Astrocyte of the cerebellum (primary cell): ENCODE measurements at regions not wholly inside any gene's neighbourhood (a gene's known extent, or its start where the extent isn't known, plus 50 kb on each side); places are given as distances from the start of the nearest gene placed in this dataset.
"Not testable (repeated sequence)": the region's sequence is repeated elsewhere in the genome, so short reads cannot be mapped to it uniquely, and the experiment has no call there.

Experiments used
- DNase-seq: peaks from one replicate; pipeline ENCODE4 v3.0.0-alpha.2; 2011; ENCODE audit warnings: low read depth
- H3K4me3 ChIP-seq: 2 replicates; pipeline ENCODE4 v1.5.1; 2011; ENCODE audit warnings: mild to moderate bottlenecking, low read depth, low read length, moderate library complexity
- in situ Hi-C: cut with HindIII; loops from 2 replicates; pipeline ENCODE4 v1.10.0; 2017; ENCODE audit warnings: low sequenced_read_pairs

DNA sequence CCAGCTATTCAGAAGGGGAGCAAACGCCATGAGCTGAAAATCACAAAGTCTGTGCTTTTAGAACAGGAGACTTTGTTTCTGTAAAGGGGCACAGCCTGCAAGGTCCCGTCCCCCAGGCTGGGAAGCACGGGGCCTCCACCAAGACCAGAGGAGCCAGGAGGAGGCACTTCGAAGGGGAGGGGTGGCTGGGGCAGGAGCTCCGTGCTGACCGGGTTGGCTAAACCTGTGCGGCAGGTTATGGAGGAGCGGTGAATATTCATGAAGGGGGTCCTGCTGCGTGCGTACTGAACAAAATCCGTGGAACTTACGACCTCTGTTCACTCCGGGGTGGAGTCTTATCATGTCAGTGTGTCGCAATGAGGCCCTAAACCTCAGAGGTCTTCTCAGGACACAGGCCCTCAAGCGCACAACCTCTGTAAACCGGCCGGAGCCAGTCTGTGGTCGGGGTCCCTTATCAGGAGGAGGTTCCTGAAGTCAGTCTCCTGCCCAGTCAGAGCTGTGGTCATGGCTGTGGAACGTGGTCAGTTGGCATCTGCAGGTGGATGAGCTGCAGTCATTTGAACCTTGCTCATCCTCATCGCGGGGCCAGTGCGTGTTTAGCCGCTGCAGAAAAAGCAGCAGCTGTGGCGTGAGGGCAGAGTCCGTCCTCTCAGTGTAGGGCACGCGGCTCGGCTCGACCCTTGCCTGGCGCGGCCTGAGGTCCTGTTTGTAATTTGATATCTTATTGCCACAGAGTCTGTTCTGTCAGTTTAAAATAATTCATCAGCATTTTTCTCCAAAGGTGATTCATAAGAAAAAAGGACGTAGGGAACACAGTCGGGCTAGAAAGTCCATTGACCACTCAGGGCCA, 5507.7 kb upstream of the TPTE start:
- DNase-seq, H3K4me3 ChIP-seq, in situ Hi-C loops: not testable (repeated sequence)

DNA sequence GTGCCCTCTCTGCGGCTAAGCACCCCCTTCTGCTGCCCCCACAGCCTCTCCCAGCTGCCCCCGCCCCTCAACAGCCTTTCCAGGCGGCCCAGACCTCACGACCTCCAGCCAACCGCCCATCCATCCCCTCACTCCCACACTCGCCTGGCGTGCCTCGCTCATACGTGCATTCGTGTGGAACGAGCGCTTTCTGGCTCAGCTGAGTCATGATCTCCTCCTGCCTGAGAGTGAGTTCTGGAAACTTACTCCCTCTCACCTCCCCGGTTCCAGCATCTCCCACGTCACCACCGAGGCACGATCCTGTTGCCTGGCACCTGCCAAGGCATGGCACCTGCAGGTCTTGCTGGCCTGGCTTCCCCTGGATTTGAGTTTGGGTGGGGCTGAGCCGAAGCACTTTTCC, 5506.2 kb upstream of the TPTE start:
- DNase-seq, in situ Hi-C loops, H3K4me3 ChIP-seq: not testable (repeated sequence)

DNA sequence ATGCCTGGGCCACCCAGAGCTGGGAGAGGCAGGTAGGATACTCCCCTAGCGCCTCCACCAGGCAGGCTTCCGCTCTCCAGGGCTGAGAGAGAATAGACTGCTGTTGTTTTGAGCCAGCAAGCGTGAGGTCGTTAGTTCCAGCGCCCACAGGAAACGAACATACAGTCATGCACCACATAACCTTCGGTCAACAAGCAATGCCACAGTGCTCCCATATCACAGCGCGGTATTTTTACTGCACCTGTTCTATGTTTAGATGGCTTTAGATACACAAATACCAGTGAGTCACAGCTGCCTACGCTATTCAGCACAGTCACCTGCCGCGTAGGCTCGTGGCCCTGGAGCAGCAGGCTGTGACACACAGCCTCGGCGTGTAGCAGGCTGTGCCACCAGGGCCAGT, 5502.3 kb upstream of the TPTE start:
- H3K4me3 ChIP-seq, in situ Hi-C loops, DNase-seq: not testable (repeated sequence)

DNA sequence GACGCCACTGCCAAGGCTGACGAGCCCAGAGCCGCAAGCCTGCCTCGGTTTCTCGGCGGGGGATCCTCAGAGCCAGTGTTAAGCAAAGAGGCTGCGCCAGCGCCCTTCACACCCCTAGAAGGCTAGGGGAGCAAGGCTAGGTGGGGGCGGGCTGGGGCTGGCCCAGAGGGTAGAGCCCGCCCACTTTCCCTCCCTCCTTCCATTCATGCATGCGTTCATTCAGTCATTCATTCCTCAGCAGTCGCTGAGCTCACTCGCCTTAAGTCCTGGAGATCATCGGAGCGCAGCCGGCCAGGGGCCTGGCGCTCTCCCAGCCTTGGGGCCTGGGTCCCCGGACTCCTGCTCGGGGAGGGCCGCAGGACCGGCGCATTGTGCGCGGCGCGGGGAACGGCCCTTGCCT, 5499.6 kb upstream of the TPTE start:
- DNase-seq, H3K4me3 ChIP-seq, in situ Hi-C loops: not testable (repeated sequence)

DNA sequence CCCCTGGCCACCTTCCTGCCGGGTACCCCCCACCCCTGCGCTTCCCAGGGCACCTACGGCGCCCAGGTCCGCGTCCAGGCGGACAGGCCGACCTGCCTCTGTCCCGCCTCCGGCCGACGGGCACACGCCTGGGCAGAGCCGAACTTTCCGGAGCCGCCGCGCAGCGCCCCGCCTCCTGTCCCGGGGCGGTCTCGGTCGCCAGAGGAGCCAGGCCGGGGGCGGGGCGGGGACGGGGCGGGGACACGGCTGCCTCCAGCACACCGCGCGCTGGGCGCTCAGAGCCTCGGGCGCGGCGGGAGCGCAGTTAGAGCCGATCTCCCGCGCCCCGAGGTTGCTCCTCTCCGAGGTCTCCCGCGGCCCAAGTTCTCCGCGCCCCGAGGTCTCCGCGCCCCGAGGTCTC, 5499.1 kb upstream of the TPTE start:
- in situ Hi-C loops, DNase-seq, H3K4me3 ChIP-seq: not testable (repeated sequence)

DNA sequence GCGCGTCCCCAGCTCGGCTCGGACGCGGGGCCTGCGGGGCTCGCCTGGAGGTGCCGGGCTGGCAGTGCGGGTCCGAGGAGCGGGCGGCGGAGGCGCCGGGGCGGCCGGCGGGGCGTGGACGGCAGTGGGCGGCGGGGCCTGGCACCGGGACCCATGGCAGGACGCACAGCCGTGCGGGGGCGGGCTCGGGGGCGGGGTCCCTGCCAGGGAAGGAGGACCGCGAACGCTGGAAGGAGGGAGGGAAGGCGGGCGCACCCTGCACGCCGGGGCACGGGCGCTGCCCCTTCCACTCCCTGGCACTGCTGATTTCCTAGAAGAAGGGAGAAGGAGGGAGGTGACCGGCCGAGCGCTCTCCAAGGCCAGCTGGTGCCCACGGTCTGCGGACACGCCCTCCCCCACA, 5498.6 kb upstream of the TPTE start:
- H3K4me3 ChIP-seq, in situ Hi-C loops, DNase-seq: not testable (repeated sequence)

DNA sequence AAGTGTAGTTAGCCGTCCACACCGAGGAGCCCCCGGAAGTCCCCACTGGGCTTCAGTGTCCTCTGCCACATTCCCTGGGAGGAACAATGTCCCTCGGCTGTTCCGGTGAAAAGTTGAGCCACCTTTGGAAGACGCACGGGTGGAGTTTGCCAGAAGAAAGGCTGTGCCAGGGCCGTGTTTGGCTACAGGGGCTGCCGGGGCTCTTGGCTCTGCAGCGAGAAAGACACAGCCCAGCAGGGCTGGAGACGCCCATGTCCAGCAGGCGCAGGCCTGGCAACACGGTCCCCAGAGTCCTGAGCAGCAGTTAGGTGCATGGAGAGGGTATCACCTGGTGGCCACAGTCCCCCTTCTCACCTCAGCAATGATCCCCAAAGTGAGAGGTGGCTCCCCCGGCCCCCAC, 5486.2 kb upstream of the TPTE start:
- H3K4me3 ChIP-seq, in situ Hi-C loops, DNase-seq: not testable (repeated sequence)

DNA sequence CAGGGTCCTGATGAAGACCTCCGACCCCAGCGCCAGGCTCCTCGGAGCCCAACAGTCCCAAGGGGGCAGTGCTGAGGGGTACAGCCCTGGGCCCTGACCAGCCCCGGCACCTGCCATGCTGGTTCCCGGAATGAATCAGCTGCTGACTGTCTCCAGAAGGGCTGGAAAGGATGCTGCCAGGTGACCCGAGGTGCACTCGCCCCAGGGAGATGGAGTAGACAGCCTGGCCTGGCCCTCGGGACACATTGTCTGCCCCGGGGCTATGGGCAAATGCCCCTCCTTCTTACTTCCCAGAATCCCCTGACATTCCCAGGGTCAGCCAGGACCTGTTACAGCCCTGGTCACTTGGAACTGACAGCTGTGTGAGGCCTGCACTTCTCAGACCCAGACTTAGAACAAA, 5485.8 kb upstream of the TPTE start:
- DNase-seq, H3K4me3 ChIP-seq, in situ Hi-C loops: not testable (repeated sequence)

DNA sequence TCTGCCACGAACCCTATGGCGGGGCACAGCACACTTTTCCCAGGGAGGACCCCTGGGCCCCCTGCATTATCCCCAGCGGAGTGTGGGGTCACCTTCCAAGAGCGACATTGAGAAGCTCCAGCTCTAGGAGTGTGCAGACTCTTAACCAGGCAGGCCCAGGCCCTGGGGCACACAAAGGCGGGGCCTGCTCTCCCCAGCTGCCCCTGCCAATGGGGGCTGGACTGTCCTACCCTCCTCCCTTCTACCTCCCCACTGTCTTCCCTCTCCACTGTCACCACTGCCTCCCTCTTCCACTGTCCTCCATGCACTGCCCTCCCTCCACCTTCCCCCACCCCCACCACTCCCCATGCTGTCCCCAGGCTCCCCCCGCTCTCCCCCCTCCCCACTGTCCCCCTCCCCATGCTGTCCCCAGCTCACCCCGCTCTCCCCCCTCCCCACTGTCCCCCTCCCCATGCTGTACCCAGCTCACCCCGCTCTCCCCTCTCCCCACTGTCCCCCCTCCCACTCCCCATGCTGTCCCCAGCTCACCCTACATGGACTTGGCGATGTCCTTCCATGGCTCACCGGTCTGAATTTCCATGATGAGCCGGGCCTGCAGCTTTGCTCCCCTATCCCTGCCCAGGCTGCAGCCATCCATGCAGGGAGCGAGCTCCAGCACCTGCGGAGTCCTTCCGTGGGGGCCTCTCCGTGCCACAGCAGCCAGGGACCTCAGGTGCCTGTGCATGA, 5483.6 kb upstream of the TPTE start:
- H3K4me3 ChIP-seq, in situ Hi-C loops, DNase-seq: not testable (repeated sequence)

DNA sequence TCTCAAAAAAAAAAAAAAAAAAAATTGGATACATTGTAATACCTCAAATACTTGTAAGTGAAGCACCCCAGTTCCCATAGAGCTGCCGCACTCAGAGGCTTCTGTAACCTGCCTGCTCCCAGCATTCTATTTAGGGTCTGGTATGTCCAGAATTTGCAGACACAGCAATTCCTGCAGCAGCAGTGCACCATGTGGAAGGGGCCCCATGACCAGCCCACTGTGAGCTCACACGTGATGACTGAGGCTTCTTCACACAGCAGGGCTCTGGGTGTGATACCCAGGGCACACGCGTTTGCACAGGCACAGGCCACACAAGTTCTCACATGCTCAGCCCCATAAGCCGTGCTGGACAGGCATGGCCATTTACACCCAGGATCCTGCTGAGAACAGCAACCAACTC, 5481.5 kb upstream of the TPTE start:
- in situ Hi-C loops, DNase-seq: not testable (repeated sequence)

DNA sequence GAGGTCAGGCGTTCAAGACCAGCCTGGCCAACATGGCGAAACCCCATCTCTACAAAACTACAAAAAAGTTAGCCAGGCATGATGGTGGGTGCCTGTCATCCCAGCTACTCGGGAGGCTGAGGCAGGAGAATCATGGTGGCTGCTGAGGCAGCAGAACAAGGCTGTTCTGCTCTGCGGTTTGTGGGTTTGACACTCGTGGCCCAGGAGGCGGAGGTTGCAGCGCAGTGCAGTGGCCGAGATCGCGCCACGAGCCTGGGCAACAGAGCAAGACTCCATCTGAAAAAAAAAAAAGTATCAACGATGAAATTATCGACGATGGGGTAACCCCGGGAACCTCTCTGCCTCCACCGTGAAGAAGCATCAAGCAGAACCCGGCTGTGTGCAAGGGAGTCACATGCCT, 5478.8 kb upstream of the TPTE start:
- H3K4me3 ChIP-seq, DNase-seq, in situ Hi-C loops: not testable (repeated sequence)

More for the DNA sequence above, 5481.5 kb upstream of the TPTE start:
- H3K4me3 ChIP-seq = not testable (repeated sequence)

DNA sequence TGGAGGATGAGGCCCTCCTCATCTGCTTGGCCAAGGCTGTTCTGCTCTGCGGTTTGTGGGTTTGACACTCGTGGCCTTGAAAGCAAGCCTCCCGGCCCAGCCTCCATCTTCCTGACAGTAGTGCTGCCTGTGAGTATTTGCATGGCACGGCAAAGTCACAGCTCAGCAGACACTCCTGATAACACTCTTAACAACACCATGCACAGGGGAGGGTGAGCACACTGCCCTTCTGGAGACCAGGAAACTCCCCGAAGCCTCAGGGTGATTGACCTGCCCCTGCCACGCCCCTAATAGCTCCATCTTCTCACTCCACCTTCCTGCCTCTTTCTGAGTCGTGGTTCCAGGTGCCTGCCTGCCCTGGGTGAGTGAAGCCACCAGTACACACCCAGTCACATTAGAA, 5476.6 kb upstream of the TPTE start:
- DNase-seq, in situ Hi-C loops, H3K4me3 ChIP-seq: not testable (repeated sequence)

DNA sequence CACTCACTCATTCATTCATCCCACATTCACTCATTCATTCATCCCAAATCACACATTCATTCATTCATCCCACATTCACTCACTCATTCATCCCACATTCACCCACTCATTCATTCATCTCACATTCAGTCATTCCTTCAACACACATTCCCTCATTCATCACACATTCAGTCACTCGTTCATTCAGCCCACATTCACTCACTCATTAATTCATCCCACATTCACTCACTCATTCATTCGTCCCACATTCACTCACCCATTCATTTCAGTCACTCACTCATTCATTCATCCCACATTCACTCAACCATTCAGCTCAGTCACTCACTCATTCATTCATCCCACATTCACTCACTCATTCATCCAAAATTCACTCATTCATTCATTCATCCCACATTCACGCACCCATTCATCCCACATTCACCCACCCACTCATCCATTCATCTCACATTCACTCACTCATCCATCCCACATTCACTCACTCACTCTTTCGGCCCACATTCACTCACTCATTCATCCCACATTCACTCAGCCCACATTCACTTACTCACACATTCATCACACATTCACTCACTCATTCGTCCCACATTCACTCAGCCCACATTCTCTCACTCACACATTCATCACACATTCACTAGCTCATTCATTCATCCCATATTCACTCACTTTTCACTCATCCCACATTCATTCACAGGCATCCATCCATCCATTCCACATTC, 5469.9 kb upstream of the TPTE start:
- in situ Hi-C loops, DNase-seq, H3K4me3 ChIP-seq: not testable (repeated sequence)

DNA sequence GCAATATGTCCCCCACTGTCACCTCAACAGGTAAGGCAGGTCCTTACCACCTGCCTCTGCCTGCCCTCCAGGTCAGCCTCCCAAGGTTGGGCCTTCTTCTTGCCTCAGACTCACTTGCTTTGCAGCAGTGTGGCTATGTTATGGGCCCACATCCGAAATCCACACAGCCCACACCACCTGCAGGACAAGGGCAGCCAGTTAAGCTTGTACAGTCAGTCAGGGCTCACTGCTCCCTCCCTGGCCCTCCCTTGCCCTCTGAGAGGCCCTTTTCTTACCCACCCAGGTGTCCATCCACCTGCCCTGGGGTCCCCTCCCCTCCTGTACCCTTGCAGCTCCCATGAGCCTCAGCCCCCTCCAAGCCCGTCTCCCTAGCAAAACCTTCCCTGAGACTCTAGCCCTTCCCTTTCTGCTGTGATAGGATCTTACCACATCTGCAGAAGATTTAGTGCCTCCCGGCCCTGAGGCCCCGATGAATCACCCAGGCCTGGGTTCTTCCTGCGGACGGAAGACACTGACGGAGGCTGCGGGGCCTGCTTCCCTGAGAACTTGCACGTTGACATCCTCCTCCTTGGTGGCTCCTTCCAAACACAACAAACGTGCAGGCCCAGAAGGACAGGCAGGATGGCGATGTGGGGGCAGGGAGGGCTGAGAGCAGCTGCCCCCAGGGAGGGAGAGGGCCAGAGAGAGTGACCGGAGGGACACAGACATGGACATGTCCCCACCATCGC, 5466.2 kb upstream of the TPTE start:
- DNase-seq, H3K4me3 ChIP-seq, in situ Hi-C loops: not testable (repeated sequence)

DNA sequence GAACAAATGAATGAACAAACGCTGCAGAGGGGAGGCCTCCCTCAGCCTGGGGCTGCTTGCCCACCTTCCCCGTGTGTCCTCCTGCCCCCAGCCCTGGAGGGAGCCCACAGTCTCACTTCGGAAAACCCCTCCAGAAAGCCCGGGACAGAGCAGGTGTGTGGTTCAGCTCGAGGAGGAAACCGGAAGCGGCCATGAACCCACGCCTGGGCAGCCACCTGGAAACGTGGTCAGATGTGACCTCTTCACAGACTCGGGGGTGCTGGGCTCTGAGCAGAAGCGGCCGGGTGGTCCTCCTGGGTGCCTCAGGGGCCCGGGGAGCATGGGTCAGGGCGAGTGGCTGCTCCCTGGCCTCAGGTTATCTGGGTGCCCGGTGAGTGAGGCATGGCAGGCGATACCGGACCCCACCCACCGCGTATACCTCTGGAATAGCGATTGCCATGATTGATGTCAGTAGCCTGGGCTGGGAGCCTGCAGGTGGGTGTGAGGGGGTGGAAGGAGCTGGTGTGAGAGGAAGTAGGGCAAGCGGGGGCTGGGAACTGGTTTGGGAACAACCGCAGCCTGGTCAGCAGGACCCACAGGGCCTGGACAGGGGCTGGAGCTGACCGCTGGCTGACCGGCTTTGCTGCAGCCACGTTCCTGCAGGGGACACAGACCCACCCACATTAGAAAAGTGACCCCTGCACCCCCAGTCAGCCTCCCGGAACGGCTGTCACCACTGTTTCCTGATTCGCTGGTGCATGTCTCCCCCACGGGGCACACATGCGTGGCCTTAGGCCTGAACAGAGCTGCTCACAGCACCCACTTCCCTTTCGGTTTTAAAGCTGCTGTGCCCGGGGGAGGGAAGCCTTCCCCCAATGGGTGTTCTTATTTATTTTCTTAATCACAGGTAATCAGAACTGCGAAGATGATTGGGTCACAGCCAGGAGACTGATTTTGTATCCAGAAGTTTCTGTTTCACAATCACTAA, 5465.1 kb upstream of the TPTE start:
- in situ Hi-C loops, DNase-seq, H3K4me3 ChIP-seq: not testable (repeated sequence)

DNA sequence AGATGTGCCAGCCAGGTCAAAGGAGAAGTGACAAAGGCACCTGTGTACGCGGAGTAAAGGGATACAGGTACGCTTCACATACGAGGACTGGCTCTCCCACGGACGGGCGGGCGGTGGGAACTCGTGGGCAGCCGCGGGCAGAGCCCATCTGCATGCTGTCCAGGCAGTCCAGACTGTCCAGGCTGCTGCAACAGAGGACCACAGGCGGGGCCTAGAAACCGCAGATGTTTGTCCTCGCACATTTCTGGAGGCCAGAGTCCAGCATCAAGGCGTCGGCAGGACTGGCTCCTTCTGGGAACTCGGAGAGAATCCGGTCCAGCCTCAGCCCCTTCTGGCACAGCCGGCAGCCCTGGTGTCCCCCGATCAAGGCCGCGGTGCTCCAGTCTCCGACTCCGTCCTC, 5464.3 kb upstream of the TPTE start:
- DNase-seq, in situ Hi-C loops, H3K4me3 ChIP-seq: not testable (repeated sequence)
